ENCODE measurements at regions not wholly inside any gene's neighbourhood (a gene's known extent, or its start where the extent isn't known, plus 50 kb on each side); places are given as distances from the start of the nearest gene placed in this dataset.

GRCh38 chr14:35220027-35220676, 72.0 kb upstream of the PSMA6 start:
- TF ChIP-seq, protein P1, sequence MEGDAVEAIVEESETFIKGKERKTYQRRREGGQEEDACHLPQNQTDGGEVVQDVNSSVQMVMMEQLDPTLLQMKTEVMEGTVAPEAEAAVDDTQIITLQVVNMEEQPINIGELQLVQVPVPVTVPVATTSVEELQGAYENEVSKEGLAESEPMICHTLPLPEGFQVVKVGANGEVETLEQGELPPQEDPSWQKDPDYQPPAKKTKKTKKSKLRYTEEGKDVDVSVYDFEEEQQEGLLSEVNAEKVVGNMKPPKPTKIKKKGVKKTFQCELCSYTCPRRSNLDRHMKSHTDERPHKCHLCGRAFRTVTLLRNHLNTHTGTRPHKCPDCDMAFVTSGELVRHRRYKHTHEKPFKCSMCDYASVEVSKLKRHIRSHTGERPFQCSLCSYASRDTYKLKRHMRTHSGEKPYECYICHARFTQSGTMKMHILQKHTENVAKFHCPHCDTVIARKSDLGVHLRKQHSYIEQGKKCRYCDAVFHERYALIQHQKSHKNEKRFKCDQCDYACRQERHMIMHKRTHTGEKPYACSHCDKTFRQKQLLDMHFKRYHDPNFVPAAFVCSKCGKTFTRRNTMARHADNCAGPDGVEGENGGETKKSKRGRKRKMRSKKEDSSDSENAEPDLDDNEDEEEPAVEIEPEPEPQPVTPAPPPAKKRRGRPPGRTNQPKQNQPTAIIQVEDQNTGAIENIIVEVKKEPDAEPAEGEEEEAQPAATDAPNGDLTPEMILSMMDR (IDR thresholded peaks at IDR 0.05), result no peak
- Histone ChIP-seq H3K4me3 (no peak overlapping the region), H3K27me3 (no peaks in the 10 kb centered on the region), H3K27ac (no peak overlapping the region), H3K36me3 (no peaks in the 10 kb centered on the region), H3K4me1 (no peaks in the 10 kb centered on the region), H3K9me3 (no peaks in the 10 kb centered on the region)
- DNase-seq (ENCODE audit: low spot score in 2 of 2), result no peak
- intact Hi-C loops (cut with DNase I), result no loop called here

- intact Hi-C loops (cut with DNase I), result no loop called here
- Histone ChIP-seq H3K27me3 (no peaks in the 10 kb centered on the region), H3K4me1 (no peaks in the 10 kb centered on the region), H3K4me3 (no peak overlapping the region), H3K36me3 (no peaks in the 10 kb centered on the region), H3K9me3 (no peaks in the 10 kb centered on the region), H3K27ac (no peak overlapping the region)
- TF ChIP-seq, protein P1 (IDR thresholded peaks at IDR 0.05), result no peak
- no peak for DNase-seq (ENCODE audit: low spot score in 2 of 2)
Measured at GRCh38 chr14:35220920-35221319, 71.3 kb upstream of the PSMA6 start.

- H3K4me1 ChIP-seq, result no peaks in the 10 kb centered on the region
- H3K27ac ChIP-seq, result peak overlapping the region in 1 of 2 donors; percentile 24
- intact Hi-C loops (cut with DNase I), result no loop called here
- H3K36me3 ChIP-seq, result no peaks in the 10 kb centered on the region
- DNase-seq (ENCODE audit: low spot score in 2 of 2), result no peak
- TF ChIP-seq, protein P1 (IDR thresholded peaks at IDR 0.05), result no peak
- H3K4me3 ChIP-seq, result no peak overlapping the region
- H3K27me3 ChIP-seq, result no peaks in the 10 kb centered on the region
- no peaks in the 10 kb centered on the region for H3K9me3 ChIP-seq
Measured at GRCh38 chr14:35221462-35221861, 70.7 kb upstream of the PSMA6 start.

- H3K9me3 ChIP-seq, result no peaks in the 10 kb centered on the region
- intact Hi-C loops (cut with DNase I), result no loop called here
- TF ChIP-seq, protein P1 (IDR thresholded peaks at IDR 0.05), result no peak
- H3K27ac ChIP-seq, result peak overlapping the region in 1 of 2 donors; percentile 21
- no peak overlapping the region for H3K4me3 ChIP-seq
- no peaks in the 10 kb centered on the region for H3K36me3 ChIP-seq
- H3K27me3 ChIP-seq, result no peaks in the 10 kb centered on the region
- no peak for DNase-seq (ENCODE audit: low spot score in 2 of 2)
- H3K4me1 ChIP-seq, result no peaks in the 10 kb centered on the region
Measured at GRCh38 chr14:35222324-35222723, 69.9 kb upstream of the PSMA6 start.

DNA sequence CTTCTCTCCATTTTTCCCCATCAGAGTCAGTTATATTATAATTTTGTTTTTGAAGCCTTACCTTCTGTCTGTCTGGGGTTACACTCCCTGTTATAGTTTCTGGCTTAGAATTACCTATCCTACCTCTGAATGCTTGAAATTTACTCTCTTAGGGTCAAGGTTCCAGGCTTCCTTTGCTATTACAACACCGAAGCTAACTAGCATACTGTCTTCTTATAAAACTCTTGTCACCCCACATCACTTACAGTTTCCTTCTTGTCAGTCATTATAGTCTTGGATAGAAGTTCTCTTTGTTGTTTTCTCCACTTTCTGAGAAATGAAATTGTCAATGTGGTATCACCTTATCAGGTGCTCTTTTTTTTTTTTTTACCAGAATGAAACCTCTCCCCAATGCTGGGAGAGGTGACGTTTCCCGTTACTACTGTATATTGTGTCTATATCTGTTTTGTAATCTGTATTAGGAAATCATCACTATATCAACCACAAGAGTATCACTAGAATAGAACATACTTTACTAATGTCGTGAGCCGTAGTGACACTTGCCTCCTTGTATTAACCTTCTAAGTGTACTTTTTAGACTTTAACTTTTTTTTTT, 69.2 kb upstream of the PSMA6 start:
- H3K27me3 ChIP-seq, result no peaks in the 10 kb centered on the region
- no peak overlapping the region for H3K4me3 ChIP-seq
- no peak overlapping the region for H3K27ac ChIP-seq
- H3K36me3 ChIP-seq, result no peaks in the 10 kb centered on the region
- DNase-seq (ENCODE audit: low spot score in 2 of 2), result no peak
- TF ChIP-seq, protein P1 (IDR thresholded peaks at IDR 0.05), result no peak
- no peaks in the 10 kb centered on the region for H3K9me3 ChIP-seq
- intact Hi-C loops (cut with DNase I), result no loop called here
- no peaks in the 10 kb centered on the region for H3K4me1 ChIP-seq

All from ascending aorta (tissue), 2 donors.